GM18507 (cell line): ENCODE measurements at regions not wholly inside any gene's neighbourhood (a gene's known extent, or its start where the extent isn't known, plus 50 kb on each side); places are given as distances from the start of the nearest gene placed in this dataset.

Experiments
- DNase-seq: peaks from one replicate; pipeline ENCODE4 v3.0.0; 2011; ENCODE audit warnings: low read depth; ENCODE audit not compliant: insufficient read length; ENCODE audit errors: extremely low spot score
- FAIRE-seq: peaks from 2 replicates; lab custom pipeline; 2011; peaks lifted over from hg19 to GRCh38; lab: Jason Lieb, UNC

DNA sequence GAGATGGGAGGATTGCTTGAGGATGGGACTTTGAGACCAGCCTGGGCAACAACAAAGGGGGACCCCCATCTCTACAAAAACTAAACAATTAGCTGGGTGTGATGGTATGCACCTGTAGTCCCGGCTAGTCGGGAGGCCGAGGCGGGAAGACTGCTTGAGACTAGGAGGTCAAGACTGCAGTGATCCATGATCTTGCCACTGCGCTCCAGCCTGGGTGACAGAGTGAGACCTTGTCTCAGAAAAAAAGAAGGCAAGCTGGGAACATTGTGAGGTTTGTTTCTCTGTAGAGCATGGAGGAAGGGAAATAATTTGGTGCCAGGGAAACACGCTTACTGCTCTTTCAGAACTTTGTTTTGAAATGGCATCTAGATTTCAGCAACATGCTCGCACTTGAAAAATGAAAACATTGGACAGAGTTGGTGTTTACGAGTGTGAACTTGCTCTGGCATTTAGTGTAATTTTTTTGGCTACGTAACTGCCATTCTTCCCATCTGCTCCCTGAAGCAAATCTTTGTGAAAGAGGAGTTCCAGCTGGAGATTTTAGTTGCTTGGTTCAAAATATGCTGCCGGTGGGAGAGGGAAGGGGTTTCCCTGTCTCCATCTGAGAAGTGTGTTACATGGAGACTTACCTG lies 125.6 kb upstream of the DLX2 start:
- DNase-seq (no peak), FAIRE-seq (no peak)

- no peak for DNase-seq
- no peak for FAIRE-seq
Measured at GRCh38 chr2:172229125-172229524, 126.4 kb upstream of the DLX2 start.

GRCh38 chr2:172230332-172230888 lies 127.7 kb upstream of the DLX2 start:
- no peak for DNase-seq
- FAIRE-seq = no peak

GRCh38 chr2:172230889-172231401 lies 128.2 kb upstream of the DLX2 start:
- no peak for DNase-seq

GRCh38 chr2:172231508-172231907 lies 128.8 kb upstream of the DLX2 start:
- FAIRE-seq (no peak), DNase-seq (no peak)

More at GRCh38 chr2:172230889-172231401, 128.2 kb upstream of the DLX2 start:
- FAIRE-seq = no peak

DNA sequence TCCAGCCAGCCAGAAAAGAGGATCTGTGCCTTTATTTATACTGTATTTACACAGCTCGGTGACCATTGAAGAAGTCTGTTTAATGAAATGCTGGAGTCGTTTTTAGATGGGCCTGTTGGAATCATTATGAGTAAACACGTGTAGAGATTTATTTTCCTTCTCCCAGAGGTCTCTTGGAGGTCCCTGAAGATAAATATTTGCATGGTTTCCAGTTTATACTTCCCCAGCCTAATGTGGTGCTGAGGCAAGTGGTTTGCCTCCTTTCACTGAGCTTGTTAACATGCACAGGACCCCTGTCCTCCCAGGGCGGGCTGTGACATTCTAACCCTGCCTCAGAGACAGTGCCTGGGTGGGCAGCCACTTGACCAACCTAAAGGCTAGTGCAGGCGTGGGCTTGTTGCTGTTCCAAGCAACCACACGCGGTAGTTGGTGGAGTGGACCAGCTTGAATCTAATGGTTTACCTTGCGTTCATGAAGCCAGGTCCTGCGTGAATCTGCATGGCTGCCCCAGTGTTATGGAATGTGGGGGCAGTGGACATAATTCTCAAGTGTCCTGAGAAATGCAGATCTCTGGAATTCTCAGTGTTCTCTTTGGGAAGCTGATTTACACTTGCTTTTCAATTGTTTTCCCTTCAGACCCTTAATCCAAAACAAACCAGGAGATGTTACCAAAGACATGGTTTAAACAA lies 130.2 kb upstream of the DLX2 start:
- DNase-seq = no peak
- no peak for FAIRE-seq

GRCh38 chr2:172233987-172234715 lies 131.5 kb upstream of the DLX2 start:
- DNase-seq = no peak
- no peak for FAIRE-seq

DNA sequence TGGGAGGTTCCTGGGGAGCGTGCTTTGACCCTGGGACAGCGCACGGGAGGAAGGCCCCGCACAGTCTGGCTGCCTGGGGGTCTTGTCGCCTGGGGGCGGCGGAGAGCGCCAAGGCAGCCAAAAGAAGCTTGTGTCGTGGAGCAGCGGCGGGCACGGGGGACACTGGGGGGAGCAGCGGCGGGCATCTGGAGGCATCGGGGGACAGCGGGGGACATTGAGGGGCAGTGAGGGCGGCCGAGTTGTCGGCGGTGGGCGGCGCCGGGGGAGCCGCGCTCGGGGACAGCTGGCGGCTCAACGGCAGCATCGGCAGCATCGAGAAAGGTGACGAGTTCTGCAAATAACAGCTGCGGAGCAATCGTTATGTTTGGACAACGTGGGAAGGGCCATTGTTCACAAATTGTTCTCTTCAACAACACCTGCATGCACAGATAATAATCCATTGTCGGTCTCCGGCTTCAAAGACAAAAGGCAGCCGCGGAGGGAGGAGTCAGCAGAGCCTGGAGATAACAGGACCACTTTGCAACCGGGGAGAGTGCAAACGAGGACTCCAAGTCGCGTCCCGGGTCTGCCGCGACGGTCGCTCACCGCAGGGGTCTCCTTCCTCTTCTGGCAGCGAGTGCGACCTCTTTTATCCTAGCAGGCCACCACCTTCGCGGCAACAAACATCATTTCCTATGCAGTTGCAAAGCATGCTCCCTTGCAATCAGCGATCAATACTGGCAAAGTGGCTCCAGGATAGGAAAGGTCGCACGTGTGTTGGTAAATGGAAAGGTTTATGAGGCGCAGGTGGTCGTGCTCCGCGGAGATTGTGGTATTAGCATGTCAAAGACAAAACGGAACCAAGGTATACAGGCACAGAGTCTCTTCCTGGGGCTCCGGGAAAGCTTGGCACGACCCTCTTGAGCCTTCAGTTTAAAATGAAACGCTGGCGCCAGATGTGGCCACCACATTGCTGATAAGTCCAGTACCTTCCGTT lies 132.3 kb upstream of the DLX2 start:
- no peak for FAIRE-seq
- DNase-seq = no peak

DNA sequence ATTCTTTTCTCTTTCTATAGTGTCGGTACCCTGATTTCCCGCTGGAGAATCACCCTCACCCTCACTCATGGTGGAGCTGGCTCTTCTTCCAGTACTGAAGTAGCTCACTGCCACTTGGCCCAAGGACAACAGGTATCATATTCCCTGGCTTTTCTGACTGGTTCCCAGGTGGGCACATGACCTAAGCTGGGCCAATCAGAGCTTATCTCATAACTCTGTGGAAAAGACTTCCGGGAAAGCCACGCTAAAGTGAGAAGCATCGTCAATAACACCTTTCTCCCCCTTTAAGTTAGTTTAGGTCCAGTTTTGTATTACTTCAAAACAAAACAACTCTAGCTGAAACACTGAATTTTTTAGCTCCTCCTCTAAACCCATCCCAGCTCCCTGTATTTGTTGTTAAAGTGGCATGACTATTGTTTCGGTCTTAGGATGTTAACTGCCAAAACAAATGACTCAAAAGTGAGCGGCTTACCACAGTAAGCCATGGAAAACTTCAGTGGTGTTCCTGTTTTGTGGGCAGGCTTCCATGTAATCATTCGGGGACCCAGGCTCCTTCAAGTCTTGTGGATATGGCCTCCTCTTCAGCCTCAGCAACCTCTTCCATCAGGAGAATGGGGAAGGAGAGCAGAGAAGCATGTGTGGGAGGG lies 137.4 kb upstream of the DLX2 start:
- DNase-seq (no peak), FAIRE-seq (no peak)

- DNase-seq (no peak), FAIRE-seq (no peak)
Measured at GRCh38 chr2:172241222-172241621, 138.5 kb upstream of the DLX2 start.

- no peak for DNase-seq
- no peak for FAIRE-seq
Measured at GRCh38 chr2:172242471-172242870, 139.8 kb upstream of the DLX2 start.

GRCh38 chr2:172242961-172243360 lies 140.3 kb upstream of the DLX2 start:
- FAIRE-seq (no peak), DNase-seq (no peak)

GRCh38 chr2:172244419-172245130 lies 141.9 kb upstream of the DLX2 start:
- no peak for FAIRE-seq
- no peak for DNase-seq

GRCh38 chr2:172246649-172247048 lies 143.9 kb upstream of the DLX2 start:
- DNase-seq = no peak
- FAIRE-seq = no peak

DNA sequence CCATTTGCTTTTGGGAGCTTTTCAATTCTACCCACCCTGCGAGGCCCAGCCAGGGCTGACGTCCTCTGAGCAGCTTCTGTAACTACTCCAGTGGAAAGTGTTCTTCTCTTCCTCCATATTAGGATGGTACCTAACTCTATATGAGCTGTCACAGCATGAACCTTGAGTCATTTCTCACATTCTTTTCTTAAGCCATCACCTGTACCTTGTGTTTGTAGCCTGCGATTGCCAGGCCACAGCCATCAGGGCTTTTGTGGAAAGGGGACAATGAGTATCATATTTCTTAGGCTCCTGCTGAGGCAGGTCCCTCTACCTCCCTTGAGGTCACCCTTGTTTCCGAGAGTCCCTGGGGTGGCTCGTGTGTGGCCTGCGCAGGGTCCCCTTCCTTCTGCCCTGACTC lies 144.5 kb upstream of the DLX2 start:
- DNase-seq (no peak), FAIRE-seq (no peak)

GRCh38 chr2:172248381-172248780 lies 145.7 kb upstream of the DLX2 start:
- FAIRE-seq (no peak), DNase-seq (no peak)

DNA sequence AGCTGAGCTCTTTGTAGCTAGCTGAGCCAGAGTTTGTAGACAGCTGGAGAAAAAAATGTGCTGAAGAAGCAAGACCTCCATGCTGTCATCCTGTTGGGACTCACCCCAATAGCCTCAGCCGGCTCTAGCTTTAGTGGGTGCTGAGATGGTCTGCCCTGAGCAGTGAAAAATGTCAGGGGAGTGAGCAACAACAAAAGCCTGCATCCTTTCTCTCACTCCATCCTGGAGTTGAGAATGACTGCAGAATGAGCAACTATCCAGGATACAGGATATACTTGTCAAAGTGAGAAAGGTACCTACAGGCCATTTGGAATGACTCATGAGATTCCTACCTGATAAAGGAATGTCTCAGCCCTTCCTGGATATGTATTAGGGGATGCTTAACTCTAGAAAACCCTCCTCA lies 146.1 kb upstream of the DLX2 start:
- FAIRE-seq (no peak), DNase-seq (no peak)

- no peak for FAIRE-seq
- DNase-seq = no peak
Measured at GRCh38 chr2:172249334-172249733, 146.6 kb upstream of the DLX2 start.
